ENCODE measurements at regions not wholly inside any gene's neighbourhood (a gene's known extent, or its start where the extent isn't known, plus 50 kb on each side); places are given as distances from the start of the nearest gene placed in this dataset.
A peak's percentile ranks its signal among the peaks of the same experiment; 100 is the strongest.
"Not testable (repeated sequence)": the region's sequence is repeated elsewhere in the genome, so short reads cannot be mapped to it uniquely, and the experiment has no call there.

DNA sequence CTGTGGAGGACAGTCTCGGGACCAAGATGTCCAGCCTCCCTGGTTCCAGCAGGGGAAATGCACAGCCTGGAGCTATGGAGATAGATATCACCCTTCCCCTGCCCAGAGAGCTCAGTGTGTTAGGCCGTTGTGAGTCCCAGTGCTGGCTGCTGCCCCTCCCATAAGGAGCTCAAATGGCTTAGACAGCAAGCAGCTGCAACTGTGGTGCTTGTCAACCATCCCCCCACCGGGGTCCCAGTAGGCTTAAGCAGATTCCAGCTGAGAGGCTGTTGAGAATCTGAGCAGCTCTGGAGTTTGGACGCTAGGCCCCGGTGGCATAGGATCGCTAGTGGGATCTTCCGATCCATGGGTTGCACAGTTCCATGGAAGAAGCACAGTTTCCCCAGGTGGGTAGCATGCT is 181.8 kb upstream of the POF1B start:
- peak; percentile 2 for DNase-seq (ENCODE audit: low spot score)

GRCh38 chrX:85544609-85545008 is 165.1 kb upstream of the POF1B start:
- TF ChIP-seq EZH2phosphoT487 (IDR thresholded peaks at IDR 0.05) (no peak), CTCF (IDR thresholded peaks at IDR 0.05) (peak; percentile 58)
- H3K4me3 ChIP-seq = no peak overlapping the region
- H3K27ac ChIP-seq = no peak overlapping the region
- no peak overlapping the region for H2AFZ ChIP-seq (replicated peaks)
- H3K27me3 ChIP-seq = no peaks in the 10 kb centered on the region
- H3K79me2 ChIP-seq (ENCODE audit: low read depth) = no peaks in the 10 kb centered on the region
- DNase-seq (ENCODE audit: low spot score) = no peak
- H3K4me1 Mint-ChIP-seq = no peaks in the 10 kb centered on the region
- no peaks in the 10 kb centered on the region for H3F3A ChIP-seq (ENCODE audit: low read depth)
- no peaks in the 10 kb centered on the region for H3K36me3 ChIP-seq
- H3K36me3 Mint-ChIP-seq = no peaks in the 10 kb centered on the region
- H3K27ac Mint-ChIP-seq = no peak overlapping the region
- H3K9ac ChIP-seq = no peak overlapping the region
- no peaks in the 10 kb centered on the region for H3K9me3 Mint-ChIP-seq
- no peaks in the 10 kb centered on the region for H4K20me1 ChIP-seq (ENCODE audit: low read depth)
- H3K4me1 ChIP-seq = no peaks in the 10 kb centered on the region
- H3K9me3 ChIP-seq (ENCODE audit: low read depth) = peaks cover 3% of the 10 kb centered on the region
- H3K27me3 Mint-ChIP-seq (ENCODE audit: insufficient read depth, low read depth) = no peaks in the 10 kb centered on the region
- no peak overlapping the region for H3K4me3 Mint-ChIP-seq
- no peak overlapping the region for H3K4me2 ChIP-seq

More for the DNA sequence above, 181.8 kb upstream of the POF1B start:
- H3K4me1 ChIP-seq = no peaks in the 10 kb centered on the region
- H3K79me2 ChIP-seq (ENCODE audit: low read depth) = no peaks in the 10 kb centered on the region
- Mint-ChIP-seq H3K4me3 (no peak overlapping the region), H3K4me1 (no peaks in the 10 kb centered on the region), H3K27me3 (ENCODE audit: insufficient read depth, low read depth) (no peaks in the 10 kb centered on the region), H3K9me3 (peaks cover 4% of the 10 kb centered on the region), H3K36me3 (no peaks in the 10 kb centered on the region), H3K27ac (no peak overlapping the region)
- H3K36me3 ChIP-seq = no peaks in the 10 kb centered on the region
- H3K27me3 ChIP-seq = no peaks in the 10 kb centered on the region
- H4K20me1 ChIP-seq (ENCODE audit: low read depth) = no peaks in the 10 kb centered on the region
- H3K4me3 ChIP-seq = no peak overlapping the region
- no peak overlapping the region for H2AFZ ChIP-seq (replicated peaks)
- no peak overlapping the region for H3K4me2 ChIP-seq
- no peak overlapping the region for H3K27ac ChIP-seq
- no peak overlapping the region for H3K9ac ChIP-seq
- no peak for TF ChIP-seq EZH2phosphoT487 (IDR thresholded peaks at IDR 0.05)
- no peak for TF ChIP-seq EZH2 (IDR thresholded peaks at IDR 0.05)
- no peak for TF ChIP-seq CTCF (IDR thresholded peaks at IDR 0.05)
- no peaks in the 10 kb centered on the region for H3F3A ChIP-seq (ENCODE audit: low read depth)
- no peaks in the 10 kb centered on the region for H3K9me3 ChIP-seq (ENCODE audit: low read depth)

DNA sequence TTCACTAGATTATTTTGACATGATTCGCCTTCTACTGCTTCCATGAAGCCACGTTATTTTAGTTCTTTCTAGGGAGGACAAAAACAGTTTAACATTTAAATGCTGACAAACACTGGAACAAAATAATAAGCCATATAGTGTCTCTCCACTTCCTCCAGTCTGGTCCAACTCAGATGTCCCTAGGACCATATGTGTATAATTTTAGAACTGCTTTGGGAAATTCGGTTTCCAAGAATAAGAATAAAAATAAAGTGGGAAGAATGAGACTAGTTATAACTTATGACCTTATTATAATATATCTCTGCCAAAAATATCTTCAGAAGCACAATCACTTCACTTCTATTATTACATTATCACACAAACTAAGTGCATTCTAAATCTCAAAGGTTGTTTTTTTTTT is 164.4 kb upstream of the POF1B start:
- H3K4me3 Mint-ChIP-seq = no peak overlapping the region
- no peaks in the 10 kb centered on the region for H3K9me3 Mint-ChIP-seq
- no peak overlapping the region for H3K4me2 ChIP-seq
- H3K36me3 ChIP-seq = no peaks in the 10 kb centered on the region
- TF ChIP-seq EZH2phosphoT487 (IDR thresholded peaks at IDR 0.05) (no peak), CTCF (IDR thresholded peaks at IDR 0.05) (no peak), EZH2 (IDR thresholded peaks at IDR 0.05) (no peak)
- no peak for DNase-seq (ENCODE audit: low spot score)
- no peaks in the 10 kb centered on the region for H3K27me3 ChIP-seq
- no peak overlapping the region for H3K4me3 ChIP-seq
- no peaks in the 10 kb centered on the region for H3K4me1 ChIP-seq
- no peak overlapping the region for H2AFZ ChIP-seq (replicated peaks)
- no peaks in the 10 kb centered on the region for H3K79me2 ChIP-seq (ENCODE audit: low read depth)
- no peaks in the 10 kb centered on the region for H3F3A ChIP-seq (ENCODE audit: low read depth)
- H3K9ac ChIP-seq = no peak overlapping the region
- H4K20me1 ChIP-seq (ENCODE audit: low read depth) = no peaks in the 10 kb centered on the region
- H3K27ac ChIP-seq = no peak overlapping the region
- H3K4me1 Mint-ChIP-seq = no peaks in the 10 kb centered on the region
- H3K27me3 Mint-ChIP-seq (ENCODE audit: insufficient read depth, low read depth) = no peaks in the 10 kb centered on the region
- no peaks in the 10 kb centered on the region for H3K36me3 Mint-ChIP-seq
- H3K27ac Mint-ChIP-seq = no peak overlapping the region
- H3K9me3 ChIP-seq (ENCODE audit: low read depth) = peaks cover 3% of the 10 kb centered on the region

DNA sequence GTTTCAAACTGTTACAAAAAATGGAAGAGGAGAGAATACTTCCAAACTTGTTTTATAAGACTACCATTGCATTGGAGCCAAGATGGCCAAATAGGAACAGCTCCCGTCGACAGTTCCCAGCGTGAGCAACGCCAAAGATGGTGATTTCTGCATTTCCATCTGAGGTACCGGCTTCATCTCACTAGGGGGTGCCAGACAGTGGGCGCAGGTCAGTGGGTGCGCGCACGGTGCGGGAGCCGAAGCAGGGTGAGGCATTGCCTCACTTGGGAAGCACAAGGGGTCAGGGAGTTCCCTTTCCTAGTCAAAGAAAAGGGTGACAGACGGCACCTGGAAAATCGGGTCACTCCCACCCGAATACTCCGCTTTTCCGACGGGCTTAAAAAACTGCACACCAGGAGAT is 149.7 kb upstream of the POF1B start:
- not testable (repeated sequence) for H3K27me3 ChIP-seq; H3K4me1 Mint-ChIP-seq; H3K4me1 ChIP-seq; H3F3A ChIP-seq (ENCODE audit: low read depth); H3K9me3 ChIP-seq (ENCODE audit: low read depth); H3K27ac Mint-ChIP-seq; H3K36me3 ChIP-seq; H3K27ac ChIP-seq; H3K79me2 ChIP-seq (ENCODE audit: low read depth); H3K9me3 Mint-ChIP-seq; H3K36me3 Mint-ChIP-seq; H4K20me1 ChIP-seq (ENCODE audit: low read depth); H2AFZ ChIP-seq (replicated peaks); H3K9ac ChIP-seq; H3K27me3 Mint-ChIP-seq (ENCODE audit: insufficient read depth, low read depth)
- Histone ChIP-seq H3K4me2 (peak overlapping the region; percentile 52), H3K4me3 (peak overlapping the region; percentile 35)
- peak; percentile 3 for DNase-seq (ENCODE audit: low spot score)
- TF ChIP-seq CTCF (IDR thresholded peaks at IDR 0.05) = peak; percentile 30
- peak overlapping the region; percentile 65 for H3K4me3 Mint-ChIP-seq

Data from neural progenitor cell (in vitro differentiated cells).